ENCODE measurements at regions not wholly inside any gene's neighbourhood (a gene's known extent, or its start where the extent isn't known, plus 50 kb on each side); places are given as distances from the start of the nearest gene placed in this dataset.
"Not testable (repeated sequence)": the region's sequence is repeated elsewhere in the genome, so short reads cannot be mapped to it uniquely, and the experiment has no call there.

DNA sequence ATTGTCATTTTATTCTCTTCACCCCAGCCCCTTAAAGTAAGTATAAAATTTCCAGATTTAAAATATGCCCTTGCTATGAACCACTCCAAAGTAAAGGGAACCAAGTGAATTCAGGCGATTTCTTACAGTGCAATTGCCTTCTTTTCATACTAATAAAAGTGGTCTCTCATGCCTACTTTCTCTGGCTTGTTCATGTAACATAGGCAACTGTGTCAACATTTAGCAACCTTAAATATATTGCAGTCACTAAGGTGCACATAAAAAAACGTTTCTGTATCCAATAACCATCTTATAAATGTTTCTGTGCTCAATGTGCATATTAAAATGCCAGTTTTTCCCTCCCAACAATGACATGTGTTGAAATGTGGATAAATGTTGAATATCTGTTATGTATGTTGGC lies 271.6 kb upstream of the DCN start:
- 66% methylated on average over 2 of the region's 2 CpGs for WGBS (ENCODE audit: low lambda C conversion rate, missing lambda C conversion rate)
- Histone ChIP-seq H4K20me1 (ENCODE audit: insufficient read depth, poor library complexity, severe bottlenecking) (no peaks in the 10 kb centered on the region), H3K4me2 (no peak overlapping the region), H2AFZ (no peak overlapping the region), H3K27me3 (no peaks in the 10 kb centered on the region), H3K27ac (no peak overlapping the region), H3K4me3 (no peak overlapping the region), H3K36me3 (replicated peaks; ENCODE audit: insufficient read depth, low read depth) (no peaks in the 10 kb centered on the region), H3K79me2 (no peaks in the 10 kb centered on the region), H3K9me3 (ENCODE audit: low read depth) (no peaks in the 10 kb centered on the region), H3K9me2 (replicated peaks; ENCODE audit: insufficient read depth) (no peaks in the 10 kb centered on the region), H3K4me1 (ENCODE audit: insufficient read depth) (no peaks in the 10 kb centered on the region)
- TF ChIP-seq, protein P1, sequence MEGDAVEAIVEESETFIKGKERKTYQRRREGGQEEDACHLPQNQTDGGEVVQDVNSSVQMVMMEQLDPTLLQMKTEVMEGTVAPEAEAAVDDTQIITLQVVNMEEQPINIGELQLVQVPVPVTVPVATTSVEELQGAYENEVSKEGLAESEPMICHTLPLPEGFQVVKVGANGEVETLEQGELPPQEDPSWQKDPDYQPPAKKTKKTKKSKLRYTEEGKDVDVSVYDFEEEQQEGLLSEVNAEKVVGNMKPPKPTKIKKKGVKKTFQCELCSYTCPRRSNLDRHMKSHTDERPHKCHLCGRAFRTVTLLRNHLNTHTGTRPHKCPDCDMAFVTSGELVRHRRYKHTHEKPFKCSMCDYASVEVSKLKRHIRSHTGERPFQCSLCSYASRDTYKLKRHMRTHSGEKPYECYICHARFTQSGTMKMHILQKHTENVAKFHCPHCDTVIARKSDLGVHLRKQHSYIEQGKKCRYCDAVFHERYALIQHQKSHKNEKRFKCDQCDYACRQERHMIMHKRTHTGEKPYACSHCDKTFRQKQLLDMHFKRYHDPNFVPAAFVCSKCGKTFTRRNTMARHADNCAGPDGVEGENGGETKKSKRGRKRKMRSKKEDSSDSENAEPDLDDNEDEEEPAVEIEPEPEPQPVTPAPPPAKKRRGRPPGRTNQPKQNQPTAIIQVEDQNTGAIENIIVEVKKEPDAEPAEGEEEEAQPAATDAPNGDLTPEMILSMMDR (IDR thresholded peaks at IDR 0.05; ENCODE audit: poor library complexity): no peak
- TF ChIP-seq EZH2phosphoT487 (IDR thresholded peaks at IDR 0.05; ENCODE audit: low read depth, severe bottlenecking, unreplicated experiment): no peak
- TF ChIP-seq EZH2 (IDR thresholded peaks at IDR 0.05; ENCODE audit: borderline replicate concordance): no peak
- DNase-seq (ENCODE audit: low spot score): no peak

DNA sequence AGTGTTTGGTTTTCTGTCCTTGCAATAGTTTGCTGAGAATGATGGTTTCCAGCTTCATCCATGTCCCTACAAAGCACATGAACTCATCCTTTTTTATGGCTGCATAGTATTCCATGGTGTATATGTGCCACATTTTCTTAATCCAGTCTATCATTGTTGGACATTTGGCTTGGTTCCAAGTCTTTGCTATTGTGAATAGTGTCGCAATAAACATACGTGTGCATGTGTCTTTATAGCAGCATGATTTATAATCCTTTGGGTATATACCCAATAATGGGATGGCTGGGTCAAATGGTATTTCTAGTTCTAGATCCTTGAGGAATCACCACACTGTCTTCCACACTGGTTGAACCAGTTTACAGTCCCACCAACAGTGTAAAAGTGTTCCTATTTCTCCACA lies 269.8 kb upstream of the DCN start:
- WGBS (ENCODE audit: low lambda C conversion rate, missing lambda C conversion rate): 84% methylated on average over 2 of the region's 2 CpGs

DNA sequence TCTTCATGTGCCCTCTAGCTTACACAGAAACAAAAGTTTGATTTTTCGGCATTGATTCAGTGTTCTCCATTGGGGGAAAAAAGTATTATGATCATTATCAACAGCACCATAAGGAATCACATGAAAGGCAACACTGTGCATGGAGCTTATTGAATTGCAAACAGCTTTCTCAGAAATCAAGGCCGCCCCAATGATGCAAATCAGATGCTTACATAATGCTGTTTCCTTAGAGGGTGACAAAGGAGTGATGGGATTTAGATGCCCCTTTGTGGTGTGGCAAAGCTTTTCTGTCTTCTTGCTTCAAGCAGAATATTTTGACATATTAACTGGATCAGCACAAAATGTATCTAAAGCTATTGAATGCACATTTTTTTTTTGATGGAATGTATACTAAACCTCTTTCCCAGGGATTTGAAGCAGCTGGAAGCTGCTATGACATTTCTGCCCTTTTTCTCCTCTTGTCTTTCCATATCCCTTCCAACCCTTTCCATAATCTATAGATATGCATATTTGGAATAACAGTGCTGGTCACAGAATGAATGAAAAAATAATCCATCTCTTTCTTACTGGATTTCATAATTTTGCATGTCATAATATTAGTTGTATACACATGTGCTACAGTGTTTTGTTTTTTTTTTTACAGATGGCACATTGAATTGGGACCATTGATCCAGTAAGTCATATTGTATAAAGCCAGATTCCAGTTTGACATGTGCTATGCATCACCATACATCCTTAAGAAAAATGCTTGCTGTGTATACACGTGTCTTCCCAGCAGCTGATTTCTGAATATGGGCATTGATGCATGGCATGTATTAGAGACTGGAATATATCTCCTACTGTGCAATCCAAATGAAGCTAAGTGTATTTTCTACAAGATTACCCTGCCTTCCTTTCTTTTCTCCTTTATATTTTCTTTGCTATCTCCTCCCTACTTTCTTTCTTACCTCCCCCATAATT lies 259.7 kb upstream of the DCN start:
- DNase-seq (ENCODE audit: low spot score): no peak
- Histone ChIP-seq H3K4me1 (ENCODE audit: insufficient read depth) (no peaks in the 10 kb centered on the region), H3K9me3 (ENCODE audit: low read depth) (no peaks in the 10 kb centered on the region), H3K27ac (no peak overlapping the region), H3K4me3 (no peak overlapping the region), H2AFZ (no peak overlapping the region), H3K36me3 (replicated peaks; ENCODE audit: insufficient read depth, low read depth) (no peaks in the 10 kb centered on the region), H3K27me3 (no peaks in the 10 kb centered on the region), H3K4me2 (no peak overlapping the region), H3K9me2 (replicated peaks; ENCODE audit: insufficient read depth) (no peaks in the 10 kb centered on the region), H4K20me1 (ENCODE audit: insufficient read depth, poor library complexity, severe bottlenecking) (no peaks in the 10 kb centered on the region), H3K79me2 (no peaks in the 10 kb centered on the region)
- WGBS (ENCODE audit: low lambda C conversion rate, missing lambda C conversion rate): 81% methylated on average over 3 of the region's 3 CpGs
- TF ChIP-seq EZH2 (IDR thresholded peaks at IDR 0.05; ENCODE audit: borderline replicate concordance) (no peak), EZH2phosphoT487 (IDR thresholded peaks at IDR 0.05; ENCODE audit: low read depth, severe bottlenecking, unreplicated experiment) (no peak)
- TF ChIP-seq, protein P1 (IDR thresholded peaks at IDR 0.05; ENCODE audit: poor library complexity): no peak

More for the DNA sequence above, 269.8 kb upstream of the DCN start:
- not testable (repeated sequence) for H3K79me2 ChIP-seq; H2AFZ ChIP-seq; H3K36me3 ChIP-seq (replicated peaks; ENCODE audit: insufficient read depth, low read depth); H3K4me1 ChIP-seq (ENCODE audit: insufficient read depth); H3K27me3 ChIP-seq; H3K4me3 ChIP-seq; H4K20me1 ChIP-seq (ENCODE audit: insufficient read depth, poor library complexity, severe bottlenecking); H3K9me2 ChIP-seq (replicated peaks; ENCODE audit: insufficient read depth); DNase-seq (ENCODE audit: low spot score); H3K4me2 ChIP-seq; H3K9me3 ChIP-seq (ENCODE audit: low read depth); H3K27ac ChIP-seq

DNA sequence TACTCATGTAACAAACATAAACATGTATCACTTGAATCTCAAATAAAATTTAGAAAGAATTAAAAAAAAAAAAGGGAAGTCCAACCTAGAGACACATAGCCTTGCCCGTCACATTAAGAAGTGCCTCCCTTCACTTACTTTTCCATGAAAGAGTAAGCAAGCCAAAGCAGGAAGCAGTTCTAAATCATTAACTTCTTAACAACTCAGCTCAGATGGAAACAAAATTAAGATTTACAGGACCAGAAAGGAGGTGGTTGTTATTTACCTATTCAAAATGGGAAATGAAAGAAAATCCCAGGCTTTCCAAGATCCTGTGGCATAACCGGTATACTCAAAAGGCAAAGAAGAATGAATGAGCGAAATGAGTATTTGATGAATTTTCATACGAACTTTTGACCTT lies 258.6 kb upstream of the DCN start:
- no peak overlapping the region for H3K4me3 ChIP-seq
- no peak overlapping the region for H3K4me2 ChIP-seq
- no peaks in the 10 kb centered on the region for H3K9me3 ChIP-seq (ENCODE audit: low read depth)
- TF ChIP-seq EZH2phosphoT487 (IDR thresholded peaks at IDR 0.05; ENCODE audit: low read depth, severe bottlenecking, unreplicated experiment): no peak
- TF ChIP-seq EZH2 (IDR thresholded peaks at IDR 0.05; ENCODE audit: borderline replicate concordance): no peak
- TF ChIP-seq, protein P1 (IDR thresholded peaks at IDR 0.05; ENCODE audit: poor library complexity): no peak
- H3K27ac ChIP-seq: no peak overlapping the region
- H2AFZ ChIP-seq: no peak overlapping the region
- no peaks in the 10 kb centered on the region for H4K20me1 ChIP-seq (ENCODE audit: insufficient read depth, poor library complexity, severe bottlenecking)
- no peaks in the 10 kb centered on the region for H3K4me1 ChIP-seq (ENCODE audit: insufficient read depth)
- H3K36me3 ChIP-seq (replicated peaks; ENCODE audit: insufficient read depth, low read depth): no peaks in the 10 kb centered on the region
- H3K79me2 ChIP-seq: no peaks in the 10 kb centered on the region
- no peaks in the 10 kb centered on the region for H3K9me2 ChIP-seq (replicated peaks; ENCODE audit: insufficient read depth)
- 96% methylated on average over 4 of the region's 4 CpGs for WGBS (ENCODE audit: low lambda C conversion rate, missing lambda C conversion rate)
- DNase-seq (ENCODE audit: low spot score): no peak
- no peaks in the 10 kb centered on the region for H3K27me3 ChIP-seq

All from hepatocyte (in vitro differentiated cells).